ENCODE measurements at regions not wholly inside any gene's neighbourhood (a gene's known extent, or its start where the extent isn't known, plus 50 kb on each side); places are given as distances from the start of the nearest gene placed in this dataset.

DNA sequence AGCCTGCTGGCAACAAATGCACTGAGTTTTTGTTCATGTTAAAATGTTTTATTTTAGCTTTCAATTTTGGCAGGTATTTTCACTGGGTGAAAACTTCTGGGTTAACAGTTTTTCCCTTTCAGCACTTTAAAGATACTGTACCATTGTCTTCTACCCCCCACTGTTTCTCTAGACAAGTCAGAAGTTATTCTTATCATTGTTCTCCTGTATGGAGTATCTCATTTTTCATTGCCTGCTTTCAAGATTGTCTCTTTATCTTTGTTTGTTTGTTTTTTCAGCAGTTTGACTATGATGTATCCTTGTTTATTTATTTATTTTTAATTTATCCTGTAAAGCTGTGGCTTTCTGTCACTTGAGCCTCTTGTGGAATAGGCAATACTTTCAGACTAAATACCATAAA, 277.0 kb downstream of the ICOS start:
- Histone ChIP-seq H3K79me2 (ENCODE audit: insufficient read depth, low read length) (no peaks in the 10 kb centered on the region), H3K27me3 (ENCODE audit: control insufficient read depth in 1 of 2, insufficient read depth in 2 of 2, low read length in 2 of 2) (no peaks in the 10 kb centered on the region; a peak in 2 of 5 replicates), H3K27ac (ENCODE audit: extremely low read length, insufficient read depth, low read length) (no peak overlapping the region), H3K4me1 (ENCODE audit: insufficient read depth, low read length) (no peaks in the 10 kb centered on the region), H3K36me3 (replicated peaks in 1 of 2; ENCODE audit: control insufficient read depth in 1 of 2, insufficient read depth in 2 of 2, low read length in 2 of 2) (no peaks in the 10 kb centered on the region), H3K9me3 (ENCODE audit: low read length) (peaks cover 7% of the 10 kb centered on the region; the same call in 1 of the 2 replicates), H2AFZ (ENCODE audit: low read length) (no peak overlapping the region), H3K9ac (ENCODE audit: insufficient read depth, low read depth, low read length) (no peak overlapping the region), H4K20me1 (ENCODE audit: insufficient read depth, low read length) (no peaks in the 10 kb centered on the region), H3K4me3 (replicated peaks in 1 of 3; ENCODE audit: insufficient read depth in 1 of 3, low read depth in 2 of 3, low read length in 3 of 3) (no peak overlapping the region), H3K4me2 (ENCODE audit: low read depth, low read length) (no peak overlapping the region)
- intact Hi-C loops (cut with micrococcal nuclease; ENCODE audit: unreplicated experiment), result no loop called here
- no peak for DNase-seq (ENCODE audit: low spot score)
- ATAC-seq, result no peak
- in situ Hi-C loops (cut with HindIII; ENCODE audit: extremely low pct_ligation_motif_present, low pct_unique_long_range_greater_than_20kb), result no loop called here
- ChIA-PET CTCF (ENCODE audit: low intra/inter-chr PET ratio, low total read pairs) (no interaction called here), POLR2A (no interaction called here)
- FAIRE-seq, result no peak
- TF ChIP-seq ZNF232 (CRISPR knock-in tag; IDR thresholded peaks at IDR 0.05; ENCODE audit: borderline replicate concordance) (no peak), ZNF317 (CRISPR knock-in tag; IDR thresholded peaks at IDR 0.05) (peak; percentile 96)
- no TSS peak for BruUV-seq (replicated peaks)

DNA sequence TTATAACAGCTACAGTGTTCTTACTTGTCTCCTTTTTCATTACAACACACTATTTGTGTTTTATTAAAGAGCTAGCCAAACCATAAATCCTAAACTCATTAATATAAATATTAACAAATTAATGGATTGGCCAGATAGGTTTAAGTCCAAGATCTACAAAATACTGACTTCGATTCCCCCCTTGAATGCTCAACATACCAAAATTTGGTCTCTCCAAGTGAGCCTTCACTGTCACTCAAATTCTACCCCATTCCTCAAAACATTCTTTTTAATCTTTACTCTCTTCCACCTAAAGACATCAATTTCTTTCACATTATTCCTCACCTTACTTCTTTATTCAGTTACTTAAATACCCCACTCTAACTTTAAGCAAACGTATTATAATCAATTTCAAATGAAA, 281.5 kb downstream of the ICOS start:
- BruUV-seq (replicated peaks), result no TSS peak
- TF ChIP-seq FOXK2 (IDR thresholded peaks at IDR 0.05), result no peak
- TF ChIP-seq, protein P1, sequence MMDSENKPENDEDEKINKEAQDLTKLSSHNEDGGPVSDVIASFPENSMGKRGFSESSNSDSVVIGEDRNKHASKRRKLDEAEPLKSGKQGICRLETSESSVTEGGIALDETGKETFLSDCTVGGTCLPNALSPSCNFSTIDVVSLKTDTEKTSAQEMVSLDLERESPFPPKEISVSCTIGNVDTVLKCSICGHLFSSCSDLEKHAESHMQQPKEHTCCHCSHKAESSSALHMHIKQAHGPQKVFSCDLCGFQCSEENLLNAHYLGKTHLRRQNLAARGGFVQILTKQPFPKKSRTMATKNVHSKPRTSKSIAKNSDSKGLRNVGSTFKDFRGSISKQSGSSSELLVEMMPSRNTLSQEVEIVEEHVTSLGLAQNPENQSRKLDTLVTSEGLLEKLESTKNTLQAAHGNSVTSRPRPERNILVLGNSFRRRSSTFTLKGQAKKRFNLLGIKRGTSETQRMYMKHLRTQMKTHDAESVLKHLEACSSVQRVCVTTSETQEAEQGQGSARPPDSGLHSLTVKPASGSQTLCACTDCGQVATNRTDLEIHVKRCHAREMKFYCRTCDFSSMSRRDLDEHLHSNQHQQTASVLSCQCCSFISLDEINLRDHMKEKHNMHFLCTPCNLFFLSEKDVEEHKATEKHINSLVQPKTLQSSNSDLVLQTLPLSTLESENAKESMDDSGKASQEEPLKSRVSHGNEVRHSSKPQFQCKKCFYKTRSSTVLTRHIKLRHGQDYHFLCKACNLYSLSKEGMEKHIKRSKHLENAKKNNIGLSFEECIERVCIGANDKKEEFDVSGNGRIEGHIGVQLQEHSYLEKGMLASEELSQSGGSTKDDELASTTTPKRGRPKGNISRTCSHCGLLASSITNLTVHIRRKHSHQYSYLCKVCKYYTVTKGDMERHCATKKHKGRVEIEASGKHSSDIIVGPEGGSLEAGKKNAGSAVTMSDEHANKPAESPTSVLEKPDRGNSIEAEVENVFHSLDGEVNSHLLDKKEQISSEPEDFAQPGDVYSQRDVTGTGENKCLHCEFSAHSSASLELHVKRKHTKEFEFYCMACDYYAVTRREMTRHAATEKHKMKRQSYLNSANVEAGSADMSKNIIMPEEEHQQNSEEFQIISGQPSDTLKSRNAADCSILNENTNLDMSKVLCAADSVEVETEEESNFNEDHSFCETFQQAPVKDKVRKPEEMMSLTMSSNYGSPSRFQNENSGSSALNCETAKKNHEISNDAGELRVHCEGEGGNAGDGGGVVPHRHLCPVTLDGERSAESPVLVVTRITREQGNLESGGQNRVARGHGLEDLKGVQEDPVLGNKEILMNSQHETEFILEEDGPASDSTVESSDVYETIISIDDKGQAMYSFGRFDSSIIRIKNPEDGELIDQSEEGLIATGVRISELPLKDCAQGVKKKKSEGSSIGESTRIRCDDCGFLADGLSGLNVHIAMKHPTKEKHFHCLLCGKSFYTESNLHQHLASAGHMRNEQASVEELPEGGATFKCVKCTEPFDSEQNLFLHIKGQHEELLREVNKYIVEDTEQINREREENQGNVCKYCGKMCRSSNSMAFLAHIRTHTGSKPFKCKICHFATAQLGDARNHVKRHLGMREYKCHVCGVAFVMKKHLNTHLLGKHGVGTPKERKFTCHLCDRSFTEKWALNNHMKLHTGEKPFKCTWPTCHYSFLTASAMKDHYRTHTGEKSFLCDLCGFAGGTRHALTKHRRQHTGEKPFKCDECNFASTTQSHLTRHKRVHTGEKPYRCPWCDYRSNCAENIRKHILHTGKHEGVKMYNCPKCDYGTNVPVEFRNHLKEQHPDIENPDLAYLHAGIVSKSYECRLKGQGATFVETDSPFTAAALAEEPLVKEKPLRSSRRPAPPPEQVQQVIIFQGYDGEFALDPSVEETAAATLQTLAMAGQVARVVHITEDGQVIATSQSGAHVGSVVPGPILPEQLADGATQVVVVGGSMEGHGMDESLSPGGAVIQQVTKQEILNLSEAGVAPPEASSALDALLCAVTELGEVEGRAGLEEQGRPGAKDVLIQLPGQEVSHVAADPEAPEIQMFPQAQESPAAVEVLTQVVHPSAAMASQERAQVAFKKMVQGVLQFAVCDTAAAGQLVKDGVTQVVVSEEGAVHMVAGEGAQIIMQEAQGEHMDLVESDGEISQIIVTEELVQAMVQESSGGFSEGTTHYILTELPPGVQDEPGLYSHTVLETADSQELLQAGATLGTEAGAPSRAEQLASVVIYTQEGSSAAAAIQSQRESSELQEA (CRISPR knock-in tag; IDR thresholded peaks at IDR 0.05; ENCODE audit: not compliant biosample characterization), result no peak
- TF ChIP-seq ESRRA (CRISPR knock-in tag; IDR thresholded peaks at IDR 0.05; ENCODE audit: low read depth), result no peak
- no peak for TF ChIP-seq ZNF431 (CRISPR knock-in tag; IDR thresholded peaks at IDR 0.05; ENCODE audit: borderline replicate concordance, low read depth)
- no peak for TF ChIP-seq NFKBIZ (CRISPR knock-in tag; IDR thresholded peaks at IDR 0.05)
- TF ChIP-seq ZNF773 (CRISPR knock-in tag; IDR thresholded peaks at IDR 0.05; ENCODE audit: borderline replicate concordance), result no peak
- TF ChIP-seq HNRNPLL (IDR thresholded peaks at IDR 0.05; ENCODE audit: low read depth, low read length, poor library complexity, severe bottlenecking), result no peak
- no peak for TF ChIP-seq ZNF615 (CRISPR knock-in tag; IDR thresholded peaks at IDR 0.05; ENCODE audit: borderline replicate concordance)
- TF ChIP-seq ZFP1 (CRISPR knock-in tag; IDR thresholded peaks at IDR 0.05), result no peak
- no peak for TF ChIP-seq ZNF766 (CRISPR knock-in tag; IDR thresholded peaks at IDR 0.05; ENCODE audit: borderline replicate concordance)
- TF ChIP-seq RARG (CRISPR knock-in tag; IDR thresholded peaks at IDR 0.05; ENCODE audit: low read depth), result no peak

More for the DNA sequence above, 281.5 kb downstream of the ICOS start:
- no peaks in the 10 kb centered on the region for H3K4me1 ChIP-seq (ENCODE audit: insufficient read depth, low read length)
- intact Hi-C loops (cut with micrococcal nuclease; ENCODE audit: unreplicated experiment) (no loop called here), in situ Hi-C loops (cut with HindIII; ENCODE audit: extremely low pct_ligation_motif_present, low pct_unique_long_range_greater_than_20kb) (no loop called here)
- 3% methylated on average over 2 of the region's 2 CpGs for WGBS (ENCODE audit: low lambda C conversion rate)
- H4K20me1 ChIP-seq (ENCODE audit: insufficient read depth, low read length), result no peaks in the 10 kb centered on the region
- H3K27ac ChIP-seq (ENCODE audit: extremely low read length, insufficient read depth, low read length), result no peak overlapping the region
- no peaks in the 10 kb centered on the region; a peak in 2 of 5 replicates for H3K27me3 ChIP-seq (ENCODE audit: control insufficient read depth in 1 of 2, insufficient read depth in 2 of 2, low read length in 2 of 2)
- H3K4me2 ChIP-seq (ENCODE audit: low read depth, low read length), result no peak overlapping the region
- H3K9ac ChIP-seq (ENCODE audit: insufficient read depth, low read depth, low read length), result no peak overlapping the region
- ChIA-PET CTCF (ENCODE audit: low intra/inter-chr PET ratio, low total read pairs) (no interaction called here), POLR2A (no interaction called here)
- peaks cover 7% of the 10 kb centered on the region; the same call in 1 of the 2 replicates for H3K9me3 ChIP-seq (ENCODE audit: low read length)
- DNase-seq (ENCODE audit: low spot score) (no peak), ATAC-seq (no peak), FAIRE-seq (no peak)
- no peak overlapping the region for H3K4me3 ChIP-seq (replicated peaks in 1 of 3; ENCODE audit: insufficient read depth in 1 of 3, low read depth in 2 of 3, low read length in 3 of 3)
- H3K36me3 ChIP-seq (replicated peaks in 1 of 2; ENCODE audit: control insufficient read depth in 1 of 2, insufficient read depth in 2 of 2, low read length in 2 of 2), result no peaks in the 10 kb centered on the region
- H3K79me2 ChIP-seq (ENCODE audit: insufficient read depth, low read length), result no peaks in the 10 kb centered on the region
- no peak overlapping the region for H2AFZ ChIP-seq (ENCODE audit: low read length)
